Caco-2 (cell line): ENCODE measurements at regions not wholly inside any gene's neighbourhood (a gene's known extent, or its start where the extent isn't known, plus 50 kb on each side); places are given as distances from the start of the nearest gene placed in this dataset.

Source experiments
- BruUV-seq: library from RNA; stranded (reverse); fragments of 400-500 nt; replicated peaks from 2 replicates; lab custom pipeline; 2021; lab: Mats Ljungman, UMichigan
- CTCF ChIA-PET: fragments of 300-600 bp; sonication (Branson Sonifier 250); formaldehyde crosslinking; loops from one replicate; lab custom pipeline; 2022; ENCODE audit warnings: antibody characterized with exemption; lab: Charles Lee
- POLR2A ChIA-PET: fragments of 300-600 bp; sonication (Branson Sonifier 250); formaldehyde crosslinking; loops from one replicate; lab custom pipeline; 2022; ENCODE audit warnings: antibody characterized with exemption; lab: Charles Lee
- DNase-seq, 2 experiments: peaks; one replicate each; pipeline versions ENCODE4 v3.0.0 to v3.0.0-alpha.2; 2020 to 2022
- H3K27me3 ChIP-seq: replicated peaks from 2 replicates; pipeline ENCODE4 v1.6.0; 2011; ENCODE audit warnings: low read length; ENCODE audit not compliant: control insufficient read depth, insufficient read depth
- H3K36me3 ChIP-seq: 2 replicates; pipeline ENCODE4 v1.5.1; 2011; ENCODE audit warnings: low read length; ENCODE audit not compliant: control insufficient read depth, insufficient read depth
- H3K4me1 ChIP-seq: fragments of 250-450 bp; sonication (Bioruptor Pico); 2 replicates; pipeline ENCODE4 v1.5.1; 2020; ENCODE audit warnings: mild to moderate bottlenecking
- H3K4me3 ChIP-seq: 2 replicates; pipeline ENCODE4 v1.5.1; 2011; ENCODE audit warnings: low read depth, mild to moderate bottlenecking, control low read depth, low read length
- H3K9me3 ChIP-seq: fragments of 250-450 bp; sonication (Bioruptor Pico); 2 replicates; pipeline ENCODE4 v1.5.1; 2020; ENCODE audit warnings: mild to moderate bottlenecking, moderate library complexity
- H3K27ac Mint-ChIP-seq: one replicate; pipeline ENCODE4 v1.8.0; 2022; ENCODE audit warnings: mixed read lengths; ENCODE audit not compliant: unreplicated experiment
- H3K27me3 Mint-ChIP-seq: one replicate; pipeline ENCODE4 v1.8.0; 2022; ENCODE audit warnings: mixed read lengths; ENCODE audit not compliant: insufficient read depth, unreplicated experiment
- H3K36me3 Mint-ChIP-seq: one replicate; pipeline ENCODE4 v1.8.0; 2022; ENCODE audit warnings: mild to moderate bottlenecking, mixed read lengths; ENCODE audit not compliant: insufficient read depth, unreplicated experiment
- H3K4me1 Mint-ChIP-seq: one replicate; pipeline ENCODE4 v1.8.0; 2022; ENCODE audit warnings: low read depth, mixed read lengths; ENCODE audit not compliant: unreplicated experiment
- H3K4me3 Mint-ChIP-seq: one replicate; pipeline ENCODE4 v1.8.0; 2022; ENCODE audit warnings: mild to moderate bottlenecking, moderate library complexity, mixed read lengths; ENCODE audit not compliant: unreplicated experiment
- H3K9me3 Mint-ChIP-seq: one replicate; pipeline ENCODE4 v1.8.0; 2022; ENCODE audit warnings: mixed read lengths; ENCODE audit not compliant: unreplicated experiment
- intact Hi-C: fragments of 100-400 bp; cut with micrococcal nuclease; formaldehyde crosslinking; loops from one replicate; pipeline ENCODE4 v1.10.0; 2022; ENCODE audit not compliant: unreplicated experiment
- TF ChIP-seq, protein P1 (sequence below), 2 experiments: fragments of 200-600 bp in 1 of 2; IDR thresholded peaks; 1 replicate in 1 of 2; 2 replicates in 1 of 2; pipeline versions ENCODE4 v1.5.1 to v1.8.0; 2011 to 2022; ENCODE audit warnings: antibody characterized with exemption in 1 of 2, control low read depth in 1 of 2, inconsistent platforms in 1 of 2, low read depth in 1 of 2, low read length in 1 of 2, mild to moderate bottlenecking in 1 of 2, moderate library complexity in 1 of 2; ENCODE audit not compliant: insufficient read depth in 1 of 2, severe bottlenecking in 1 of 2, unreplicated experiment in 1 of 2

DNA sequence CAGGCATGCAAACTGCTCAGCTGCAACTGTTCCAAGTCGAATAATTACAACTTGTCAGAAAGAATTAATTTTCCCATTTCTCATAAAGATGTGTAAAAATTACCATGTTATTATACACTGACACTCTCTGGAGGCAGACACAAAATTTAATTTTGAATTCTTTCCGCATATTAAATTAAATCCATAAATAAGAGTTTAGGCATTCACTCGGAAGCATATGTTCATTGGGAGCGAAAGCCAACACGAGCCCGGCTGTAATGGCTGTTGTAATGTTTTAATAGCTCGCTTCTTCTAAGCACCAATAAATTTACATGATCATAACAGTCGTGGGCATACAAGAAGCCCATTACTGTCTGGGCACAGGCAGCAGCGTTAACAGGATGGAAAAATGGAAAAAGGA, 189.6 kb upstream of the SOX5 start:
- Mint-ChIP-seq H3K9me3 (peaks cover 20% of the 10 kb centered on the region), H3K27ac (no peak overlapping the region), H3K36me3 (peaks cover 4% of the 10 kb centered on the region), H3K4me3 (no peak overlapping the region), H3K4me1 (peaks cover 22% of the 10 kb centered on the region), H3K27me3 (no peaks in the 10 kb centered on the region)
- intact Hi-C loops: no loop called here
- no TSS peak for BruUV-seq
- Histone ChIP-seq H3K27me3 (no peaks in the 10 kb centered on the region), H3K4me1 (peaks cover 26% of the 10 kb centered on the region), H3K4me3 (no peak overlapping the region), H3K9me3 (peaks cover 8% of the 10 kb centered on the region), H3K36me3 (no peaks in the 10 kb centered on the region)
- no peak for DNase-seq
- TF ChIP-seq, protein P1, sequence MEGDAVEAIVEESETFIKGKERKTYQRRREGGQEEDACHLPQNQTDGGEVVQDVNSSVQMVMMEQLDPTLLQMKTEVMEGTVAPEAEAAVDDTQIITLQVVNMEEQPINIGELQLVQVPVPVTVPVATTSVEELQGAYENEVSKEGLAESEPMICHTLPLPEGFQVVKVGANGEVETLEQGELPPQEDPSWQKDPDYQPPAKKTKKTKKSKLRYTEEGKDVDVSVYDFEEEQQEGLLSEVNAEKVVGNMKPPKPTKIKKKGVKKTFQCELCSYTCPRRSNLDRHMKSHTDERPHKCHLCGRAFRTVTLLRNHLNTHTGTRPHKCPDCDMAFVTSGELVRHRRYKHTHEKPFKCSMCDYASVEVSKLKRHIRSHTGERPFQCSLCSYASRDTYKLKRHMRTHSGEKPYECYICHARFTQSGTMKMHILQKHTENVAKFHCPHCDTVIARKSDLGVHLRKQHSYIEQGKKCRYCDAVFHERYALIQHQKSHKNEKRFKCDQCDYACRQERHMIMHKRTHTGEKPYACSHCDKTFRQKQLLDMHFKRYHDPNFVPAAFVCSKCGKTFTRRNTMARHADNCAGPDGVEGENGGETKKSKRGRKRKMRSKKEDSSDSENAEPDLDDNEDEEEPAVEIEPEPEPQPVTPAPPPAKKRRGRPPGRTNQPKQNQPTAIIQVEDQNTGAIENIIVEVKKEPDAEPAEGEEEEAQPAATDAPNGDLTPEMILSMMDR (IDR thresholded peaks at IDR 0.05; ENCODE audit: insufficient read depth in 1 of 2, low read depth in 1 of 2, low read length in 1 of 2, severe bottlenecking in 1 of 2, unreplicated experiment in 1 of 2): no peak
- CTCF ChIA-PET: no interaction called here
- POLR2A ChIA-PET: no interaction called here

DNA sequence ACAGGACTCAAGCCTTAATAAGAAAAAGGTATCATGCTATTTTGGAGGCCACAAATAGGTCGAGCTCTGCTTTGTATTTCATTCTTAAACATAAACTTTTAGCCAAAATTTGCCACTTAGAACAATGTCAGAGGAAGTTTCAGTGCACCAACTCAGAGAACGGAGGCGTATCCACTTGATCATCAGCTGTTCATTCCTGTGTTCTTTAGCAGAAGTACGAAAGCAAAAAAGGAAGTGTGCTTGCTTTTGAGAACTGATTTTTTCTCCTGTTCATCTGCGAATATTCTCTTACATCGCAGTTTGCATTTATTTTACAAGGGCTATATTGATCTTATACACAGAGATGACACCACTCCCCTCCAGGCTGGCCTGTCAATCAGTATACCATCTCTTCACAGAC, 188.6 kb upstream of the SOX5 start:
- TF ChIP-seq, protein P1 (IDR thresholded peaks at IDR 0.05; ENCODE audit: insufficient read depth in 1 of 2, low read depth in 1 of 2, low read length in 1 of 2, severe bottlenecking in 1 of 2, unreplicated experiment in 1 of 2): no peak
- H3K4me3 ChIP-seq: no peak overlapping the region
- Mint-ChIP-seq H3K27ac (no peak overlapping the region), H3K9me3 (peaks cover 10% of the 10 kb centered on the region), H3K4me1 (peaks cover 32% of the 10 kb centered on the region), H3K27me3 (no peaks in the 10 kb centered on the region), H3K36me3 (peaks cover 4% of the 10 kb centered on the region), H3K4me3 (no peak overlapping the region)
- H3K9me3 ChIP-seq: no peaks in the 10 kb centered on the region
- ChIA-PET CTCF (no interaction called here), POLR2A (no interaction called here)
- DNase-seq: no peak
- intact Hi-C loops: no loop called here
- no peaks in the 10 kb centered on the region for H3K27me3 ChIP-seq
- H3K4me1 ChIP-seq: peaks cover 35% of the 10 kb centered on the region
- H3K36me3 ChIP-seq: no peaks in the 10 kb centered on the region
- BruUV-seq: no TSS peak

DNA sequence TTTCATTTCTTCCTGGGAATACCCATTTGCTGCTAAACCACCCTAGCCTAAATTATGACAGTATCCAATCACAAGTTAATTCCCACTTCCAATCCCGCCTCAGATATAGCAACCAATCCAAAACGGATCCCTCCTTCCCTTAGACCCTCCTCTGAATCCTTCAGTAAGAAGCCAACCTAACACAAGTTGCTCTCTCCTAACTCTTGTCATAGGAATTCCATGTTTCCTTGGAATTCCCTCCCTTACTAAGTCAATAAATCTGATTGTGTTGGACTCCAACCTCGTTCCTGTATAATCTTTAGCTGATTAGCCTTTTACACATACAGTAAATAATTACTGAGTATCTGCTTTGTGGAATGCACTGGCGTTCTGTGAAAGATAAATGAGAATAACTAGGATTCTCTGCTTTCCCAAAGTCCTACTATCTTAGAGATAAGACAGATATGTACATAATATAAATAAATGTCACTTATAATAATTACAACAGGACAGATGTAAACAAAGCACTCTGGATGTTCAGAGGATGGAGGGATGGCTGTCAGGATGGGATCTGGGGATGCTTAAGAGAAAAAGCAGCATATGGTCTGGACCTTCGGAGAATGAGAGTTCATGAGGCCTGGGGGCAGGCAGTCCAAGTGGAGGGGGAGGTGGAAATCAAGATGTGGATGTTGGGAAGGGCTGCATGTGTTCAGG, 185.8 kb upstream of the SOX5 start:
- ChIA-PET POLR2A (no interaction called here), CTCF (no interaction called here)
- Mint-ChIP-seq H3K9me3 (no peaks in the 10 kb centered on the region), H3K27ac (peak overlapping the region; percentile 74), H3K4me3 (peak overlapping the region; percentile 46), H3K4me1 (peaks cover 47% of the 10 kb centered on the region), H3K27me3 (no peaks in the 10 kb centered on the region), H3K36me3 (peaks cover 4% of the 10 kb centered on the region)
- no peaks in the 10 kb centered on the region for H3K9me3 ChIP-seq
- intact Hi-C loops: loop anchor here (1.0 to 2.0 kb wide), 3 partner anchors 26 to 121 kb away; no protein-coding TSS in a partner anchor
- no peaks in the 10 kb centered on the region for H3K36me3 ChIP-seq
- BruUV-seq: no TSS peak
- H3K27me3 ChIP-seq: no peaks in the 10 kb centered on the region
- TF ChIP-seq, protein P1 (IDR thresholded peaks at IDR 0.05; ENCODE audit: insufficient read depth in 1 of 2, low read depth in 1 of 2, low read length in 1 of 2, severe bottlenecking in 1 of 2, unreplicated experiment in 1 of 2): no peak
- no peak overlapping the region for H3K4me3 ChIP-seq
- peak; percentile 63 to 73 for DNase-seq
- H3K4me1 ChIP-seq: peaks cover 61% of the 10 kb centered on the region
